ENCODE measurements at regions not wholly inside any gene's neighbourhood (a gene's known extent, or its start where the extent isn't known, plus 50 kb on each side); places are given as distances from the start of the nearest gene placed in this dataset.
"Not testable (repeated sequence)": the region's sequence is repeated elsewhere in the genome, so short reads cannot be mapped to it uniquely, and the experiment has no call there.

DNA sequence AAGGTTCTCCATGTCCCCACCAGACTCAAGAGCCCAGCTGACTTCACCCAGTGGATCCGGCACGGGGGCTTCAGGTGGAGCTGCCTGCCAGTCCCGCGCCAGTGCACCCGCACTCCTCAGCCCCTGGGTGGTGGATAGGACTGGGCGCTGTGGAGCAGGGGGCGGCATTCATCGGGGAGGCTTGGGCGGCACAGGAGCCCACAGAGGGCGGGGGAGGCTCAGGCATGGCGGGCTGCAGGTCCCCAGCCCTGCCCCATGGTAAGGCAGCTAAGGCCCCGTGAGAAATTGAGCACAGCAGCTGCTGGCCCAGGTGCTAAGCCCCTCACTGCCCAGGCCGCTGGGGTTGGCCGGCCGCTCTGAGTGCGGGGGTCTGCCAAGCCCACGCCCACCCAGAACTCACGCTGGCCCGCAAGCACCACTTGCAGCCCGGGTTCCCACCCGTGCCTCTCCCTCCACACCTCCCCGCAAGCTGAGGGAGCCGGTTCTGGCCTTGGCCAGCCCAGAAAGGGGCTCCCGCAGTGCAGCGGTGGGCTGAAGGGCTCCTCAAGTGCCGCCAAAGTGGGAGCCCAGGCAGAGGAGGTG is 1737.7 kb downstream of the ARAP2 start:
- H3K27ac ChIP-seq (ENCODE audit: low read depth, low read length); H3K79me2 ChIP-seq (ENCODE audit: insufficient read depth, low read length); intact Hi-C loops (cut with micrococcal nuclease); H3K4me3 ChIP-seq (replicated peaks in 1 of 2; ENCODE audit: low read depth in 1 of 2, low read length in 2 of 2); BruUV-seq (replicated peaks); POLR2A ChIA-PET; CTCF ChIA-PET; DNase-seq (ENCODE audit: low read depth, low spot score); H3K4me2 ChIP-seq (ENCODE audit: low read length); H2AFZ ChIP-seq (ENCODE audit: low read depth, low read length, poor library complexity, severe bottlenecking); RAD21 ChIA-PET (ENCODE audit: low non-redundant PET in 1 of 2, low total read pairs in 2 of 2, uncharacterized antibody in 2 of 2, unreplicated experiment in 2 of 2); H3K27me3 ChIP-seq (ENCODE audit: insufficient read depth, low read length); H3K36me3 ChIP-seq (ENCODE audit: control insufficient read depth in 1 of 2, insufficient read depth in 2 of 2, low read length in 2 of 2); ATAC-seq; H3K4me1 ChIP-seq (ENCODE audit: control insufficient read depth in 1 of 2, insufficient read depth in 2 of 2, low read length in 2 of 2); H4K20me1 ChIP-seq (ENCODE audit: insufficient read depth); H3K9me3 ChIP-seq (ENCODE audit: control insufficient read depth in 1 of 2, insufficient read depth in 1 of 2, low read depth in 1 of 2, low read length in 2 of 2); H3K9ac ChIP-seq (ENCODE audit: low read length); H3K9me2 ChIP-seq (ENCODE audit: insufficient read depth): not testable (repeated sequence)

DNA sequence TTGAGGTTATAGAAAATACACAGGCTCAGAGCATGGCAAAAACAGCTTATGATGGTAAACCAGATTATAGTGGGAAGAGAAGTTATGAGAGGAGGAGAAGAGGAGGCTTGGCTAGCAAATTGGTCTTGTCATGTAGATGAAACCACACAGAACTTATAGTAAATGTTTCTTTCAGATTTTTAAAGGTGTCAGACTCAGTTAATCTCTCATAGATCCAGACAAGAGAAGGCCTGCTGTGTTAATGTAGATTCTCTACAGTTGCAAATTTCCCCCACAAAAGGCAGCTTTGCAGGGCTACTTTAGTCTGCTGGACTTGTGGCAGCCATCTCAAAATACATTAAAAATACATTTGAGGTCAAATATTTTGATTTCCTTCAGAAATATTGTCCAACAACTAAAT is 1731.7 kb downstream of the ARAP2 start:
- no peaks in the 10 kb centered on the region for H3K27me3 ChIP-seq (ENCODE audit: insufficient read depth, low read length)
- intact Hi-C loops (cut with micrococcal nuclease): no loop called here
- H3K27ac ChIP-seq (ENCODE audit: low read depth, low read length): no peak overlapping the region
- no peak overlapping the region for H2AFZ ChIP-seq (ENCODE audit: low read depth, low read length, poor library complexity, severe bottlenecking)
- no peaks in the 10 kb centered on the region for H3K9me2 ChIP-seq (ENCODE audit: insufficient read depth)
- ChIA-PET CTCF (no interaction called here), POLR2A (no interaction called here), RAD21 (ENCODE audit: low non-redundant PET in 1 of 2, low total read pairs in 2 of 2, uncharacterized antibody in 2 of 2, unreplicated experiment in 2 of 2) (no interaction called here)
- no peak for DNase-seq (ENCODE audit: low read depth, low spot score)
- H3K4me3 ChIP-seq (replicated peaks in 1 of 2; ENCODE audit: low read depth in 1 of 2, low read length in 2 of 2): no peak overlapping the region
- no peak overlapping the region for H3K4me2 ChIP-seq (ENCODE audit: low read length)
- no peaks in the 10 kb centered on the region for H4K20me1 ChIP-seq (ENCODE audit: insufficient read depth)
- no TSS peak for BruUV-seq (replicated peaks)
- no peaks in the 10 kb centered on the region for H3K9me3 ChIP-seq (ENCODE audit: control insufficient read depth in 1 of 2, insufficient read depth in 1 of 2, low read depth in 1 of 2, low read length in 2 of 2)
- ATAC-seq: no peak
- H3K4me1 ChIP-seq (ENCODE audit: control insufficient read depth in 1 of 2, insufficient read depth in 2 of 2, low read length in 2 of 2): no peaks in the 10 kb centered on the region
- no peaks in the 10 kb centered on the region for H3K79me2 ChIP-seq (ENCODE audit: insufficient read depth, low read length)
- no peak overlapping the region for H3K9ac ChIP-seq (ENCODE audit: low read length)
- H3K36me3 ChIP-seq (ENCODE audit: control insufficient read depth in 1 of 2, insufficient read depth in 2 of 2, low read length in 2 of 2): no peaks in the 10 kb centered on the region
- TF ChIP-seq SRF (IDR thresholded peaks at IDR 0.05; ENCODE audit: low read depth): no peak
- TF ChIP-seq POLR2A (IDR thresholded peaks at IDR 0.05; ENCODE audit: borderline replicate concordance, extremely low read depth, insufficient read depth, insufficient read length): no peak
- TF ChIP-seq SIN3A (IDR thresholded peaks at IDR 0.05; ENCODE audit: low read depth): no peak
- TF ChIP-seq ZFX (IDR thresholded peaks at IDR 0.05): no peak
- TF ChIP-seq, protein P1, sequence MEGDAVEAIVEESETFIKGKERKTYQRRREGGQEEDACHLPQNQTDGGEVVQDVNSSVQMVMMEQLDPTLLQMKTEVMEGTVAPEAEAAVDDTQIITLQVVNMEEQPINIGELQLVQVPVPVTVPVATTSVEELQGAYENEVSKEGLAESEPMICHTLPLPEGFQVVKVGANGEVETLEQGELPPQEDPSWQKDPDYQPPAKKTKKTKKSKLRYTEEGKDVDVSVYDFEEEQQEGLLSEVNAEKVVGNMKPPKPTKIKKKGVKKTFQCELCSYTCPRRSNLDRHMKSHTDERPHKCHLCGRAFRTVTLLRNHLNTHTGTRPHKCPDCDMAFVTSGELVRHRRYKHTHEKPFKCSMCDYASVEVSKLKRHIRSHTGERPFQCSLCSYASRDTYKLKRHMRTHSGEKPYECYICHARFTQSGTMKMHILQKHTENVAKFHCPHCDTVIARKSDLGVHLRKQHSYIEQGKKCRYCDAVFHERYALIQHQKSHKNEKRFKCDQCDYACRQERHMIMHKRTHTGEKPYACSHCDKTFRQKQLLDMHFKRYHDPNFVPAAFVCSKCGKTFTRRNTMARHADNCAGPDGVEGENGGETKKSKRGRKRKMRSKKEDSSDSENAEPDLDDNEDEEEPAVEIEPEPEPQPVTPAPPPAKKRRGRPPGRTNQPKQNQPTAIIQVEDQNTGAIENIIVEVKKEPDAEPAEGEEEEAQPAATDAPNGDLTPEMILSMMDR (IDR thresholded peaks at IDR 0.05 in 2 of 3, conservative IDR thresholded peaks at IDR 0.05 in 1 of 3; ENCODE audit: borderline replicate concordance in 1 of 3, insufficient read depth in 1 of 3, low read depth in 2 of 3, low read length in 2 of 3): no peak
- no peak for TF ChIP-seq JUND (IDR thresholded peaks at IDR 0.05)
- TF ChIP-seq TCF7L2 (IDR thresholded peaks at IDR 0.05; ENCODE audit: borderline replicate concordance, extremely low read depth, insufficient read depth, insufficient read length): no peak
- no peak for TF ChIP-seq EZH2 (IDR thresholded peaks at IDR 0.05)
- no peak for TF ChIP-seq CEBPB (IDR thresholded peaks at IDR 0.05; ENCODE audit: low read depth)
- TF ChIP-seq, protein P2, sequence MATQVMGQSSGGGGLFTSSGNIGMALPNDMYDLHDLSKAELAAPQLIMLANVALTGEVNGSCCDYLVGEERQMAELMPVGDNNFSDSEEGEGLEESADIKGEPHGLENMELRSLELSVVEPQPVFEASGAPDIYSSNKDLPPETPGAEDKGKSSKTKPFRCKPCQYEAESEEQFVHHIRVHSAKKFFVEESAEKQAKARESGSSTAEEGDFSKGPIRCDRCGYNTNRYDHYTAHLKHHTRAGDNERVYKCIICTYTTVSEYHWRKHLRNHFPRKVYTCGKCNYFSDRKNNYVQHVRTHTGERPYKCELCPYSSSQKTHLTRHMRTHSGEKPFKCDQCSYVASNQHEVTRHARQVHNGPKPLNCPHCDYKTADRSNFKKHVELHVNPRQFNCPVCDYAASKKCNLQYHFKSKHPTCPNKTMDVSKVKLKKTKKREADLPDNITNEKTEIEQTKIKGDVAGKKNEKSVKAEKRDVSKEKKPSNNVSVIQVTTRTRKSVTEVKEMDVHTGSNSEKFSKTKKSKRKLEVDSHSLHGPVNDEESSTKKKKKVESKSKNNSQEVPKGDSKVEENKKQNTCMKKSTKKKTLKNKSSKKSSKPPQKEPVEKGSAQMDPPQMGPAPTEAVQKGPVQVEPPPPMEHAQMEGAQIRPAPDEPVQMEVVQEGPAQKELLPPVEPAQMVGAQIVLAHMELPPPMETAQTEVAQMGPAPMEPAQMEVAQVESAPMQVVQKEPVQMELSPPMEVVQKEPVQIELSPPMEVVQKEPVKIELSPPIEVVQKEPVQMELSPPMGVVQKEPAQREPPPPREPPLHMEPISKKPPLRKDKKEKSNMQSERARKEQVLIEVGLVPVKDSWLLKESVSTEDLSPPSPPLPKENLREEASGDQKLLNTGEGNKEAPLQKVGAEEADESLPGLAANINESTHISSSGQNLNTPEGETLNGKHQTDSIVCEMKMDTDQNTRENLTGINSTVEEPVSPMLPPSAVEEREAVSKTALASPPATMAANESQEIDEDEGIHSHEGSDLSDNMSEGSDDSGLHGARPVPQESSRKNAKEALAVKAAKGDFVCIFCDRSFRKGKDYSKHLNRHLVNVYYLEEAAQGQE (IDR thresholded peaks at IDR 0.05; ENCODE audit: low read depth): no peak
- TF ChIP-seq ELF1 (IDR thresholded peaks at IDR 0.05; ENCODE audit: borderline replicate concordance, low read depth): no peak
- TF ChIP-seq ATF3 (IDR thresholded peaks at IDR 0.05): no peak
- TF ChIP-seq, protein P3, sequence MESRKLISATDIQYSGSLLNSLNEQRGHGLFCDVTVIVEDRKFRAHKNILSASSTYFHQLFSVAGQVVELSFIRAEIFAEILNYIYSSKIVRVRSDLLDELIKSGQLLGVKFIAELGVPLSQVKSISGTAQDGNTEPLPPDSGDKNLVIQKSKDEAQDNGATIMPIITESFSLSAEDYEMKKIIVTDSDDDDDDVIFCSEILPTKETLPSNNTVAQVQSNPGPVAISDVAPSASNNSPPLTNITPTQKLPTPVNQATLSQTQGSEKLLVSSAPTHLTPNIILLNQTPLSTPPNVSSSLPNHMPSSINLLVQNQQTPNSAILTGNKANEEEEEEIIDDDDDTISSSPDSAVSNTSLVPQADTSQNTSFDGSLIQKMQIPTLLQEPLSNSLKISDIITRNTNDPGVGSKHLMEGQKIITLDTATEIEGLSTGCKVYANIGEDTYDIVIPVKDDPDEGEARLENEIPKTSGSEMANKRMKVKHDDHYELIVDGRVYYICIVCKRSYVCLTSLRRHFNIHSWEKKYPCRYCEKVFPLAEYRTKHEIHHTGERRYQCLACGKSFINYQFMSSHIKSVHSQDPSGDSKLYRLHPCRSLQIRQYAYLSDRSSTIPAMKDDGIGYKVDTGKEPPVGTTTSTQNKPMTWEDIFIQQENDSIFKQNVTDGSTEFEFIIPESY (IDR thresholded peaks at IDR 0.05; ENCODE audit: extremely low read depth, insufficient replicate concordance, low read length): no peak

Data from HCT116 (cell line).